Cerebellar cortex (tissue), 1 donor: ENCODE measurements at regions not wholly inside any gene's neighbourhood (a gene's known extent, or its start where the extent isn't known, plus 50 kb on each side); places are given as distances from the start of the nearest gene placed in this dataset.

Source experiments
- DNase-seq: peaks from one replicate; pipeline ENCODE4 v3.0.0-alpha.2; 2015; ENCODE audit warnings: low spot score

DNA sequence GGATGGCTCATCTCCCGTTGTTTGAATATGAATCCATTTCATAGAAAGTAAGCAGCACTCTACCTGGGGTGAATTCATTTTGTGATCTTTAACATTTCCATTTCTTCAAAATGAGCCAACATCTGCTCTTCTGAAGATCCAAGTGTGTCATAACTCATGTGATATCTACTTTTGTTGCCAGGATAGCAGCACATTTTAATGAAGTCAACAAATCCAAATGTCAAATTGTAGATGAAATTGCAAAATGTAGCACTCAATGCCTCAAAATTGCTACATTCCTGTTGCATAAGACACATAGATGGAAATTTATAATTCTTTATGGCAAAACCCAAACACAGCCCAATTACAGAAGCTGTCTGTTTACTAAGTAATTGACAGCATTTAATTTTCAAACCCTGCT, 360.7 kb downstream of the TMX3 start:
- no peak for DNase-seq

DNA sequence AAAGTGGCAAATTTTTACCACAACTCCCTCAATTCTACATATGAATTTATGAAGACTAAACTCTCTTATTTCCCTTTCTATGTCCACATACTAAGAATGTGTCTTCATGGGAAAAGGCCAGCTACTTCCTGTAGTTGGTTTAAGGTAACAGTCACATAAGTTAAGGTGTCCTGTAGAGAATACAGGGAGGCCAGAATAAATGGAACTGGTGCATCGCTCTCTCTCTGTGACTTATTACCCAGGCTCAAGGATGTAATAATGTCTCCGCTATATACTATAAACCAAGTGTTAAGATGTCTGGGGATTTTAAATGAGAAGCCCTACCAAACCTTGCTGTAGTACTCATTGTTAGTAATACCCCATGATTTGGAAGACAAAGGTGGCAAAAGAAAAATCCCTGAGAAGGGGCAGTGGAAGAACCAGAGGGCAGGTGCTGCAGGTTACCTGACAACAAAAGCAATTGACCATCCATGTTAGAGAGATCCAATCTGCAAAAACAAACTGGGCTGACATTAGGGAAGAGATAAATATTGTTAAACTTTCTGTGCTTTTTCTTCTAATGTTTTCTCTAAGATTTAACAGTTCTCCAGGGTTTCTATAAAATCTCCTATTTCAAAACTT, 372.8 kb downstream of the TMX3 start:
- no peak for DNase-seq

DNA sequence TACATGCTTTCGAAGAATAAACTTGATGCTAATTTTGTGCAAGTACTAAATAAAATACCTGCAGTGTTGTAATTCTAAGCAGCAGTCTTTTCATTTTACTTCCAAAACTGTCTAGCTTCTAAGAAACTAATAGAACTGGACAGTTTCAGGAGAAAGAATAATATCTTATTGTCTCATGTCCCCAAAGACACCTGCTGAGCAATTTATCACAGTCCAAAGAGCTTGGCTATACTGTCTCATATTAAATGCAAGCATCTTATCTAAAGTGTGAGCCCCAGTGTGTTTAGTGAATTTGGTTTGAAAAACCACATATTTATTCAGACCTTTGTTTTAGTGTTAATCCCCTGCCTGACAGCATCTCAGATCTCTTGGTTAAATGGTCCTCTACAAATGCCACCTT, 374.3 kb downstream of the TMX3 start:
- DNase-seq: no peak

DNA sequence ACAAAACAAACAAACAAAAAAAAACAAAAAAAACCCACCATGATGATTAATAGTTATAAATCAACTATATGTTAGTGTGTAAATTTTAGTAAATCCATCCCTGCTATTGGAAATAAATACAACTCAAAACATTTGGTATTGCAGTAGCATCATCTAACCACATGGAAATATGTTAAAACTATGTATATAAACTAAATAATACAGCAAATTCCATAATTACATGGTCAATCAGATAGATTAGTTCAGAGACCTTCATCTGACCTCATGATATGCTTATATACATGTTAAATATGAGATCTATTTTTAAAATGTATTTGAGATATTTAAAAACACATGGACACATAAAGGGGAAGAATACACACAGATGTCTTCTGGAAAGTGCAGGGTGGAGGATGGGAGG, 384.2 kb downstream of the TMX3 start:
- no peak for DNase-seq

DNA sequence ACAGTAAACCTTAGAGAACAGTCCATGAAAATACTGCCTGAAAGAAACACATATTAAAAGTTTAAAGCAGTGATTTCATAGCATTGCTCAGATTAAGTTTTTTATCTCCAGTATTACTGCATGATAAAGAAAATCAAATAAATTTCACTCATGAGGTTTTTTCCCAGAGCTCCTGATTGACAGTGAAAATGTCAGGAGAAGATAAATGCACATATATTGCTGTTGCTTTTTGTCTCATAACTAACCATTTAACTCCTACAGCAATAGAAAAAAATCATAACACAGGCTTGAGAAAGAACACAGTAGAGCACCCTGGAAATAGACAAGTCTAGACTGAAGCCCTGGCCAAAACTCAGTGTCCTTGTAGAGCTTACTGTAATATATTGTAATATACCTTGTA, 391.0 kb downstream of the TMX3 start:
- DNase-seq: no peak

DNA sequence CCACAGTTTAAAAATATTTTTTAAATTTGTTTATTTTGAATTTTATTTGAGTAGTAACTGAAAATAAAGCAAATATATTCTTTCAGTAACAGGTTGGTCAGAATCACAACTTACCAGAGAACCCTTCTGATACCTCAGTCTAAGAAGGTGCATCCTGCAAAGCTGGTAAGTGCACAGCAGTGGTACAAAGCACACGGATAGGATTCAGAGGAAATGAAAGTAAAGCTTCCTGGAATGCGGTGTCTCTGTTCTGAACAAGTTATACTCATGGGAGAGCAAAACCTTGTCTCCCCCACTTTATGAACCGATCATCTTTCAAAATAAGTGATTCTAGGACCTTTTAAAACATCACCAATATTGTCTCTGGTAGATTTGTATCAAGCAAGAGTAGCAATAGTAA, 398.3 kb downstream of the TMX3 start:
- no peak for DNase-seq

DNA sequence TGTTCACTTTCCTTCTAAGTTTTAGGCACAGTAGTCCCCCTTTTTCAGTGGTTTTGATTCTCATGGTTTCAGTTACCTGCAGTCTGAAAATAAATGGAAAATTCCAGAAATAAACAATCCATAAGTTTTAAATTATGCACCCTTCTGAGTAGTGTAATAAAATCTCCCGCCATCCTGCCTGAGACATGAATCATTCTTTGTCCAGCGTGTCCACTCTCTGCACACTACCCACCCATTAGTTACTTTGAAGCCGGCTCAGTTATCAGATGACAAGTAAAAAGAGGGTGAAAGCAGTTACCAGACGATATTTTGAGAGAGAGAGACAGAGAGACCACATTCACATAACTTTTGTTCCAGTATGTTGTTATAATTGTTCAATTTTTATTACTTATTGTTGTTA, 400.5 kb downstream of the TMX3 start:
- DNase-seq: no peak

DNA sequence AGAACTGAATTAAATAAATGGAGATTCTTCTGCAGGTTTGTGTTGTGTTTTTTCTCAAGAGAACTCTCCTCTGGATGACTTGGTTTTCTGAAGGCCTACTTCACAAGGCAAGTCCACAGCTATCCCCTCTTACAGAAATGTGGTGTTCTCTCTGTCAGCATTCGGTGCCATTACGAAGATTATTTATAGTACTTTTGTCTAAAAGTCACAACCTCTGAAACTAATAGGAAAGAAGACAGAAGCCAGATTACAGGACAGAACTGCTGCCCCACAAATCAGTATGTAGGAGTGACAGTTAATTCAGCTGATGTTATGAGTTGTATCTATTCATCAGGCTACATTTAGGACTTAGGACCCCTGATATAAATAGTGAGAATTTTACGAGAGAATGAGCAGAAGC, 413.5 kb downstream of the TMX3 start:
- no peak for DNase-seq

DNA sequence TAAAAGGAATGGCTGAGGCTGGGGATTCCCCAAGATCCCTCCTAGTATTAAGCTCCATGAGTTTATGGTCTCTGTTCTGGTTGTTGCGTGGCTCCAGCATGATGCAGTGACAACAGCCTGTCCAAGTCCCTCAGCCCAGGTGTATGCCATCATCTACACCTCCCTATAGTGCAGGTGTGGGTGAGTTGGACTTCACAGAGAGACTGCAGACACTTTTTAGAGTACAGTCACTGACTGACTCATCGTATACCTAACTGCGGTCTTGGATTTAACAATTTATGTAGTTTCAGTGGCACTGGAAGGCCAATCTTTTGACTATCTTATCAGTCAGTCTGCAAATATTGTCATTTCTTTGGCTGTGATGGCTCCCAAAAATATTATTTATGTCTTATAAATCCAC, 415.0 kb downstream of the TMX3 start:
- DNase-seq: no peak

DNA sequence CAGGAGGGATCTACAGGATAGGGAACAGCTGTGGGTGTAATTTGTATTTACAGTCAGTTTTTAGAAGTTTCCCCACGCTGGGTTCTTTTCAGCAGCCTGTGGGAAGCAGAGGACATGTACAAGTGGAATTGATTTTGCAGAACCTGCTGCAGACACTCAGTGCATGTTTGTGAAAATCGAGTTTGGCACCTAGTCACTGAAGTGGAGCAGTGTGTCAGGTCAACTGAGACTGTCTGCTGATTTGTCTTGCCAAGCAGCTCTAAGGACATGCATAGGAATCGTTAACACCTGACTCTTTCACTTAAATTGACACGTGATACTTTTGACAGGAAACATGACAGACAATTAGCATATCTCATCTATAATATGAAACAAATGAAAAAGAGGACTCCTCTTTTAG, 416.6 kb downstream of the TMX3 start:
- DNase-seq: peak; percentile 15

DNA sequence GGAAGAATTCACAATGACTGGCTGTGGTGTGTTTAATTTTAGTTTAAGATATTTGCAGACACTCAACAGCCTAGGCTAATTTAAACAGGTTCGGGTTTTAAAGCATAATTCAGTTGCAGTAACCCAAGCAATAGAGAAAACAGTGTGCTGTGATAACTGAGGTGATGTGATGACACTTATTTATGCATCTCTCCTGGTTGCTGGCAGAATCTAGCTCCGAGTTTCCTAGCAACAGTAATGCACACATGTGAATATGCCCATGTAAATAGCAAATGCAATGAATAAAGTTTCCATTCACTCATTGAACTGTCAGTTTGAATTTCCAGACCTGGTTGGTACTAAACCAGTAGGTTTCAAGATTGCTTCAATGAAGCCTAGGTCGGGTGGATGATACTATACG, 426.5 kb downstream of the TMX3 start:
- DNase-seq: no peak

DNA sequence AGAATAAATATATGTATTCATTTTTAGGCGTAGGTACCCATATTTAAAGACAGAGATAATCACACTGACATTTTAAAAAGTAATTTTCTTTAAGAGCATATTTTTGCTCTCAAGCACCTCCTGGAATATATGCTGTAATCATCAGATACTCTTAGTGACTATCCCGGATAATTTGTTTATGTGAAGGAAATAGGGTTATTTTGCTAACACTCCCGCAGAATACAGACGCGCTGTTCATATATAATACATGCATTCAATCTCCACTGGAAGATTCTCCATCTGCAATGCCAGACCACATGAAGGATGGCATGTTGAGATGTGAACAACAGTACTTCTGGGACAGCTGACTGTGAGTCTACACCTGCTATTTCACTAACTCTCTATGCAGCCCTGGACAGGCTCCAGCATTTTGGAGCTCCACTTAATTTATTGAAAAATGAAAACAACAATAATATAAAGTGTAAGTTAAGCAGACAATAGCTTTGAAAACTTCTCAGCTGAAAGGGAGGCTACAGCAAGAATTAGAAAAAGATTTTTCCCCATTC, 430.6 kb downstream of the TMX3 start:
- DNase-seq: no peak

DNA sequence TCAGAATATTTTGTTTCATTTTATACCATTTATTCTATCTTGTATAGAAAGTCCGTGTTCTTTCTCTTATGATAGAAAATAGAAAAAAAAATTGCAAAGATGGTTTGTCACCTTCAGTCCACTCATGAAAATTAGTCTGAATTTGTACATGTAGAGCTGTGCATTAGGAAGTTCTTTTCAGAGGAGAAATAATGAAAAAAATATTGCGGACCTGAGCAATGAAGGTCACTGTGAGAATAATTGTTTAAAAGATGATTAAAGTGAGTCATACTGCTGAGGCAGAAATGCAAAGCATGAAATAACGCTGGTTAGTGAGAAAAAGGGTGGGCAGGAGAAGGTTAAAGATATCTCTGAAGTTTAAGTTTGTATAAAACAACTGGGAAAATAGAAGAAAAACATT, 431.1 kb downstream of the TMX3 start:
- no peak for DNase-seq

DNA sequence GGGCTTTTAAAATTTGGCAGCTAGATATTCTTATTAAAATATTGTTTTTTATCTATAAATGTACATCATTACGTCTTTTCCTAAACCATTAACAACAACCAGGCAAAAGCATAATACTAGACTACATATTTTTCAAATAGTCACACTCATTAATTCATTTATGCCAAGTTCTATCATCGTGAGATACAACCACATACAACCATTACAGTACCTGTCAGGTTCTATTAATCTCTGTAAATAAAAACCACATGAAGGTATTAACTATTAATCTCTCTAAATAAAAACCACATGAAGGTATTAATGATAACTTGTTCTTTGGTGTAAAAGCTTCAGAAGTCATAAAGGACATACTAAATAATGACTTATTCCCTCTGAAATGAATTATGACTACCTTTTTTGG, 432.7 kb downstream of the TMX3 start:
- no peak for DNase-seq

DNA sequence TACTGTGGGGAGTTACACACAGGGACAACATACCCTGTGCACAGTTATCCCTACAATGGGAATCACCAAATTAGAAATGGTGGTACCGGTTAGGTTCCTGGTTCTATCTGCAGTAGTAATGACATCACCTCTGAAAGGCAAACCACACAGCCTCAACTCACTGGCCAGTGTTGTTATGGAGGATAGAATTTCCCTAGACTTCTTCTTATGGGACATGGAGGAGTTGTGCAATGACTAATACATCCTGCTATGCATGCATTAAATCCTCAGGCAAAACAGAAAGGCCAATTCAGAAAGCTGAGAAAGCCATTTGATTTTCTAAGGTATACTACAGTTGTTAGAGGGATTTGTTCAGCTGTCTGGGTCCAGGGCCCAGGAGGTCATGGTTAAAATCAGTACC, 439.3 kb downstream of the TMX3 start:
- DNase-seq: no peak

DNA sequence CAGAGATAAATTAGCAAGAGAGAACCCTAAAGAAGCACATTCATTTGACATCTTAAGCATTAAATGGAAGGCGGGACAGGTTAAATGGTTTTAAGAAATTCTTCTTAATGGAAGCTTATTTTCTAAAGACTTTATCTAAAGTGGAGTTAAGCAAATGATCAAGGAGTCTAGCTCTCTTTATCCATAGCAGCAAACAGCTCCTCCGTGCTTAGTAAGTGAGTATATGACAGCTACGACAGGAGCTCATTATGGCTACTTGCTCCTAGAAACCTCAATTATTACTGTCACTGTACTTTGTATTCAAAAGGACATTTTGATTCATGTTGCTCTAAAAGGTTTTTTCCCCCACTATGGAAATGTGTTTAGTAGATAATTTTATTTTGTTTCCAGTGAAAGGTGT, 444.9 kb downstream of the TMX3 start:
- DNase-seq: no peak

DNA sequence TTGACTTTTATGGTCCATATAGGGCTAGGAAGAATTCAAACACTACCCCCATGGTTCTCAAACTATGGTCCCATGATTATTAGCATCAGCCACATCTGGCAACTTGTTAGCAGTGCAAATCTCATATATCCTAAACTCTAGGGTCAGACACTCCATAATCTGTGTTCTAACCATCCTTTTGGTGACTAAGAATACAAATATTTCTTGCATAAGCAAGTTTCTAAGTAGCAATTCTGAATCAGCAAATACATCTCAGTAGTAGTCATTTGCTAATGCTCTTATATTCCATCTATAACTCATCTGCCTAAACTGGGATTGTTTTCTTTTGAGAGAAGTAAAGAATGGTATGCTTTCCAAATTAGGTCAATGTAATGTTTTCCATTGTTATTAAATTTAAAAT, 447.3 kb downstream of the TMX3 start:
- DNase-seq: no peak

DNA sequence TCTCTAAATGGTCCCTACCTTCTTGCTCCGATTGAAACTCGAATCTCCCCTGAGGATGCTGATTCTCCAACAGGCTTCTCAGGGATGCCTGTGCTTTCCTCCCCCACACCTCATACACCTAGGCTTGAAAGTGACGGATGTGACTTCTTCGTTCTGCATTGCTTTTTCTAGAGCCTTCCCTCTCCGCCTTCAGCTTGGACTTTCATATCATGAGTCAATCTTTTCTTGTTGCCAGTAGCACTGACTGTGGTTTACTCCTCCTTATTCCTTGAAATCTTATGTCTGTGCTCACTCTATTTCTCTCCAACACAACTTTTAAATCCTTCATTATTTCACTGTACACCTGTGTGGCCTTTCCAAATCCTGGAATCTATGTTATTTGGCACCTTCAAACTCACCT, 451.4 kb downstream of the TMX3 start:
- no peak for DNase-seq

DNA sequence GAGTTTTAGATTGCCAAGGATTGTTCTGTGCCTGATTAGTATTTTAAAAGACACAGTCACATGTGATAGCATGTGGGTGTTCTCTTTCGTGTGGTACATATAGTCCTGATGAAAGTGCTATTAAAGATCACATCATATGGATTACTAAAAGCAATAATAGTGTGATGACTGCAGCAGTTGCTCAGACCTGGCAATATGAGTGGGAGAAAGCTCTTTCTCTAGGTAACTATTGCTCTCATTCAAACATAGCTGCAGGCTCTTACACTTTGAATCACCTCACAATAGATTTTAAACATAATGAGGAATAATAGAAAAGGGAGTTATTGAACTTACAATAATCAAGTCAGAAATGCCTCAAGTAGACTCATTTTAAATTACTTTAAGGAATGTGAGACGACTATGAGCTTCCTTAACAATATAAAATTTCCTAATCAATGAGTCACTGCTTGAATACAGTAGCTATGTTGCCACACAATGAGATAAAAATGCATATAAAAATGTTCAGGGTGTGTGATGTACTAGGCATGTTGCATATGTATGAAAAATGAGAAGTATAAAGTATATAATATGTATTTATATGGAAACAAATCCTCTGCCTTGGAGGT, 452.1 kb downstream of the TMX3 start:
- no peak for DNase-seq

DNA sequence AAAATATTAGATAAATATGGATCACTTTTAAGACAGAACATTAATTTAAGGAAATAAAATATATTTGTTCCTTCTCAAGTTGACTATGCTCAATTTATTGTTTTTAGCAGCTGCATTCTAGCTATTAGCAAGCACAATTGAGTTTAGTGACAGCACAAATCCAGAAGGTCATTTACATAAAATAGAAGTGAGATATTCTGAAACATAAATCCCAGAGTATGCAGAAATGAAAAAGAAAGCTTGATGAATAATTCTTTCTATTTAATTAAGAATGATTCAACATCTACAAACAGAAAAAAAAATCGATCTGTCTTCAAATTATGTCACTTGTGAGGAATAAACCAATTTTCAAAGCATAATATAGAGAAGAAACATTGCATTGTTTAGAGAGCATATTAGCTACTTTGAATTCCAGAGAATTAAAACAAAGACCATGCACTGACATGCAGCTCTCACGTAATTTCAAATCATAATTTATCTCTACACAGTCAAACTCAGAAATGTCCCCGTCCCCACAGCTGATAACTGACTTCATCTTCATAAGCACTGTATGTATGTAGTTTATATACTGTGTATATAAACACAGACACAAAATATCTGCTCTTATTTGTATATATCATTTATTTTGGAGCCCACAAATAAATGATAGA, 458.4 kb downstream of the TMX3 start:
- no peak for DNase-seq

DNA sequence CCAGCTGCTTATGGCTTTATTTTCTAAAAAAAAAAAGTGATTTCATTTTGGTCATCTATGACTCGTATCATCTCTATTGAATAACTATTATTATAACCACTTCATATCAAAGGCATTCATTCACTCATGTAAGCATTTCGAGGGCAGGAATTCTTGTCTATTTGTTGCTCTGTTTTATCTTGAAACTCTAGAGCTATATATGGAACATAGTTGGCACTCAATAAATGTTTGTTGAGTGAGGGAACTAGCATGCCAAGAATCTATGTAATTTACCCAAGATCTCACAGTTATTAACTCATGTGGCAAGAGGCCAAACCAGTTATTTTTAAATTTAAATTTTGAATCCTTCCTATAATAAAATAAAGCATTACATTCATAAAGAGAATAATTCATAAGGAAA, 470.1 kb downstream of the TMX3 start:
- no peak for DNase-seq

DNA sequence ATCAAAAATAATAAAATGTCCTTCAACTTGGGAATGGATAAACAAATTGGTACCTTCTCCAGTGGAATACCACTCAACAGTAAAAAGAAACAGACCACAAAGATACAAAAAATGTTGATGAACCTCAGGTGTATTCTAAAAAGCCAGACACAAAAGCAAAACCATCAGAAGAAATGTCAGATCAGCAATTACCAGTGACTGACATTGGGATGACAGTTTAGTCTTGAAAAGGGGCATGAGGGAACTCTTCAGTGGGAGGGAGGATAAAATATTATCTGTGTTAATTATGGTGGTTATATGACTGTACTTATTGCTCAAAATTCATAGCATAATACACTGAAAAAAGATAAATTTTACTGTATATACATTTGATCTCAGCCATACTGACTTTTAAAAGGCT, 473.0 kb downstream of the TMX3 start:
- no peak for DNase-seq

DNA sequence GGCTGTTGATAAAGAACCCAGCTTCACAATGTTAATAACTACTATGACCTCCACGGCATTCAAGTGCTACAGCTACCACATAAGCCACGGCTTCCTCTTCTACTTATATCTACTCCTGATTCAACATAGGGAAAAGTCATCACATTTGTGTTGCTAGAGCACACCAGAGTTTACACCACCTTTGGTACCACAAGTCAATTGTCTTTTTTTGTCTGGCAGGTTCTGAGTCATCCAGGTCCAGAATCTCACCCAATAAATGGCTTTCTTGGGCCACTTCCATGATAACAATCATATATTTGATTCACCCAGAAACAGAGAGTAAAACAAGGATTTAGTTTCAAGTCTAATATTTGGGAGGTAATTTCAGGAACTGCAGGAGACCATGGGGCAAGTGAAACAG, 480.2 kb downstream of the TMX3 start:
- no peak for DNase-seq

DNA sequence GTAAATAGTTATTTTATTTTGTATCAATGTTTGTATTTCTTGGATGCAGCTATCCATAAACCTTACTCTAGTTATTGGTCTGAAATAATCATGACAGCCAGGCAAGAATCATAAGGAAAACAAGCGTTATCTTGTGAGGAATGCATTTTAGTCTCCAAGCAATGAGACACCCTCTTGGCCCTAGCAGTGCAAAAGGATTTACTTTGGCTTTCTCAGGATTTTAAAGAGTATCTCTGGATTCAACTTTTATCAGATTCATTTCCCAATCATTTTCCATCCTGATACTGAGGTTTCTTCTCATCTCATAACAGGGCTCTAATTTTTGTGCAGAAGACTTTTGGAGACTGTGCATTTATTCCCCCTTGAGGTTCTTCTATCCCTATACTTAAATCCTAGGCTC, 480.8 kb downstream of the TMX3 start:
- DNase-seq: no peak
